ENCODE measurements at regions not wholly inside any gene's neighbourhood (a gene's known extent, or its start where the extent isn't known, plus 50 kb on each side); places are given as distances from the start of the nearest gene placed in this dataset.

DNA sequence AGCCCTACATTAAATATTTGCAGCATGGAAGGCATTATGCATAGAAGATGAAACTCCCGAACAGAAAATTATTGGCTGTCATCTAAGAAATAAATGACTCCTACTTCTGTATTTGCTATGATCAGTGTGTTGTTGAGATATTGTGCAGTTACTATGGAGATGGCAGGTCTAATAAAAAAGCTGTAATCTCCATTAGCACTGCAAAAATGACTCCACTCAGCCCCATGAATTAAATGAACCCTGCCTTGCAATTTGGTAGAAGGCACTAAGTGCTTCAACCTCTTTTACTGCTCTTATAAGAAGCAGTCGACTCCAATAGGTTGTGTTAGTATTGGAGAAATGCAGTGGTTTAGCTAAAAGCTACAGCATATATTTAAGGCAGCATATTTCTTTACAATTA lies 290.0 kb upstream of the PHYHIPL start:
- TF ChIP-seq YY1 (IDR thresholded peaks at IDR 0.05; ENCODE audit: low read depth) (no peak), EZH2phosphoT487 (IDR thresholded peaks at IDR 0.05; ENCODE audit: borderline replicate concordance, low read depth) (no peak)
